ENCODE measurements at regions not wholly inside any gene's neighbourhood (a gene's known extent, or its start where the extent isn't known, plus 50 kb on each side); places are given as distances from the start of the nearest gene placed in this dataset.

- no peak for DNase-seq
Observed at GRCh38 chr18:14031053-14031452, 101.2 kb downstream of the ZNF519 start.

- DNase-seq: no peak
Observed at GRCh38 chr18:14029512-14029911, 102.7 kb downstream of the ZNF519 start.

GRCh38 chr18:14026199-14026598 lies 106.0 kb downstream of the ZNF519 start:
- DNase-seq: no peak

- no peak for DNase-seq
Observed at GRCh38 chr18:14025306-14025940, 106.8 kb downstream of the ZNF519 start.

GRCh38 chr18:14015416-14015815 lies 100.1 kb upstream of the MC2R start:
- DNase-seq: peak; percentile 21

- DNase-seq: no peak
Observed at GRCh38 chr18:14014456-14014855, 99.1 kb upstream of the MC2R start.

- no peak for DNase-seq
Observed at GRCh38 chr18:14000884-14001283, 85.5 kb upstream of the MC2R start.

GRCh38 chr18:13999231-13999630 lies 83.9 kb upstream of the MC2R start:
- DNase-seq: no peak

- no peak for DNase-seq
Observed at GRCh38 chr18:13998571-13998970, 83.2 kb upstream of the MC2R start.

- DNase-seq: no peak
Observed at GRCh38 chr18:13993730-13994129, 78.4 kb upstream of the MC2R start.

GRCh38 chr18:13992826-13993540 lies 77.6 kb upstream of the MC2R start:
- DNase-seq: no peak

- no peak for DNase-seq
Observed at GRCh38 chr18:13989199-13989598, 73.9 kb upstream of the MC2R start.

GRCh38 chr18:13987956-13988355 lies 72.6 kb upstream of the MC2R start:
- DNase-seq: no peak

GRCh38 chr18:13984080-13984479 lies 68.7 kb upstream of the MC2R start:
- no peak for DNase-seq

GRCh38 chr18:13983506-13983905 lies 68.2 kb upstream of the MC2R start:
- no peak for DNase-seq

GRCh38 chr18:13982126-13982525 lies 66.8 kb upstream of the MC2R start:
- DNase-seq: no peak

- no peak for DNase-seq
Observed at GRCh38 chr18:13973061-13973575, 57.8 kb upstream of the MC2R start.
